WTC11 (cell line): ENCODE measurements at regions not wholly inside any gene's neighbourhood (a gene's known extent, or its start where the extent isn't known, plus 50 kb on each side); places are given as distances from the start of the nearest gene placed in this dataset.

Experiments used
- ATAC-seq: fragments of 200-7000 bp; cut with Tn5 transposase; 2 replicates; pipeline ENCODE4 v1.10.0; 2021; ENCODE audit warnings: mild to moderate bottlenecking, moderate library complexity
- CTCF ChIA-PET: fragments of 300-600 bp; sonication (Branson Sonifier 250); formaldehyde crosslinking; loops from one replicate; lab custom pipeline; 2021; ENCODE audit warnings: antibody characterized with exemption; lab: Charles Lee
- POLR2A ChIA-PET: fragments of 350-600 bp; sonication (Branson Sonifier 250); formaldehyde crosslinking; loops from one replicate; lab custom pipeline; 2021; ENCODE audit warnings: antibody characterized with exemption; lab: Charles Lee
- DNase-seq: peaks from one replicate; pipeline ENCODE4 v3.0.0; 2021; ENCODE audit warnings: low spot score
- H3K27ac Mint-ChIP-seq: 2 replicates; pipeline ENCODE4 v1.8.0; 2021; ENCODE audit warnings: mixed read lengths
- H3K27me3 Mint-ChIP-seq: 2 replicates; pipeline ENCODE4 v1.8.0; 2021; ENCODE audit warnings: low read depth, mild to moderate bottlenecking, moderate library complexity, mixed read lengths
- H3K36me3 Mint-ChIP-seq: 2 replicates; pipeline ENCODE4 v1.8.0; 2021; ENCODE audit warnings: mixed read lengths
- H3K4me1 Mint-ChIP-seq: 2 replicates; pipeline ENCODE4 v1.8.0; 2022; ENCODE audit warnings: mixed read lengths
- H3K4me3 Mint-ChIP-seq: 2 replicates; pipeline ENCODE4 v1.8.0; 2021; ENCODE audit warnings: mild to moderate bottlenecking, moderate library complexity, mixed read lengths
- H3K9me3 Mint-ChIP-seq: 2 replicates; pipeline ENCODE4 v1.8.0; 2021; ENCODE audit warnings: mixed read lengths
- ATF1 ChIP-seq: sonication (generic); formaldehyde crosslinking; IDR thresholded peaks from 2 replicates; pipeline ENCODE4 v1.8.1; 2023; ENCODE audit warnings: mild to moderate bottlenecking, moderate library complexity, missing genetic modification reagents
- ELF4 ChIP-seq: sonication (generic); formaldehyde crosslinking; IDR thresholded peaks from 2 replicates; pipeline ENCODE4 v1.8.1; 2022; ENCODE audit warnings: low read depth, mild to moderate bottlenecking, moderate library complexity, missing genetic modification reagents
- IRF2 ChIP-seq: sonication (generic); formaldehyde crosslinking; IDR thresholded peaks from 2 replicates; pipeline ENCODE4 v1.8.0; 2022; ENCODE audit warnings: low read depth, missing genetic modification reagents, borderline replicate concordance
- SMAD3 ChIP-seq: sonication (generic); formaldehyde crosslinking; IDR thresholded peaks from 2 replicates; pipeline ENCODE4 v1.8.0; 2022; ENCODE audit warnings: missing genetic modification reagents, mild to moderate bottlenecking, borderline replicate concordance
- ZBTB21 ChIP-seq: sonication (generic); formaldehyde crosslinking; IDR thresholded peaks from 2 replicates; pipeline ENCODE4 v1.8.1; 2023; ENCODE audit warnings: mild to moderate bottlenecking, missing genetic modification reagents, borderline replicate concordance
- TF ChIP-seq, protein P1 (sequence below): fragments of 250-450 bp; sonication (Bioruptor Pico); IDR thresholded peaks from 2 replicates; pipeline ENCODE4 v1.9.0; 2021; ENCODE audit warnings: moderate library complexity, mild to moderate bottlenecking, inconsistent platforms, borderline replicate concordance
- TF ChIP-seq, protein P2 (sequence below): sonication (generic); formaldehyde crosslinking; IDR thresholded peaks from 2 replicates; pipeline ENCODE4 v1.8.0; 2023; ENCODE audit warnings: mild to moderate bottlenecking, missing genetic modification reagents
- TF ChIP-seq, protein P3 (sequence below): fragments of 250-450 bp; sonication (Bioruptor Pico); conservative IDR thresholded peaks from 2 replicates; pipeline ENCODE4 v1.9.0; 2021; ENCODE audit warnings: mild to moderate bottlenecking
- TF ChIP-seq, protein P4 (sequence below): sonication (generic); formaldehyde crosslinking; IDR thresholded peaks from 2 replicates; pipeline ENCODE4 v1.8.1; 2022; ENCODE audit warnings: mild to moderate bottlenecking, missing genetic modification reagents, moderate library complexity, borderline replicate concordance
- TF ChIP-seq, protein P5 (sequence below): sonication (generic); formaldehyde crosslinking; IDR thresholded peaks from 2 replicates; pipeline ENCODE4 v1.8.0; 2022; ENCODE audit warnings: missing genetic modification reagents
- TF ChIP-seq, protein P6 (sequence below): sonication (generic); formaldehyde crosslinking; IDR thresholded peaks from 2 replicates; pipeline ENCODE4 v1.8.0; 2022; ENCODE audit warnings: mild to moderate bottlenecking, missing genetic modification reagents
- TF ChIP-seq, protein P7 (sequence below): sonication (generic); formaldehyde crosslinking; IDR thresholded peaks from 2 replicates; pipeline ENCODE4 v1.8.0; 2023; ENCODE audit warnings: missing genetic modification reagents
- TF ChIP-seq, protein P8 (sequence below): sonication (generic); formaldehyde crosslinking; IDR thresholded peaks from 2 replicates; pipeline ENCODE4 v1.8.1; 2023; ENCODE audit warnings: mild to moderate bottlenecking, missing genetic modification reagents

DNA sequence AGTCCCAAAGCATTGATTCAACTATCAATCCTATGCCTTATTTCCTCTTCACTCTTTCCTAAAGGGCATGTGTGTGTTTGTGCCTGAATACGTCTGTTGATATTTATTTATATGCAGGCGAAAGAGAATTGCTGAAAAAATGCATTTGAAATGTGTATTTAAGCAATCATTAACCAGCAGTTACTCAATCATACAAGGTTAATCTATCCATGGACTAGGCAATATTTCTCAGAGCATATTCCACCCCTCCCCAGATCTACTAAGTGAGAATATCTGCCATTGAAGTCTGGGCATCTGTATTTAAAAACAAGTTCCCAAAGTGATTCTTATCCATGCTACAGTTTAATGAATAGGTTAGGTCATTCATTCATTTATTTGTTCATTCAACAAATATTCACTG lies 113.6 kb downstream of the RASGEF1B start:
- ChIA-PET CTCF (no interaction called here), POLR2A (no interaction called here)
- H3K4me1 Mint-ChIP-seq: peaks cover 12% of the 10 kb centered on the region

DNA sequence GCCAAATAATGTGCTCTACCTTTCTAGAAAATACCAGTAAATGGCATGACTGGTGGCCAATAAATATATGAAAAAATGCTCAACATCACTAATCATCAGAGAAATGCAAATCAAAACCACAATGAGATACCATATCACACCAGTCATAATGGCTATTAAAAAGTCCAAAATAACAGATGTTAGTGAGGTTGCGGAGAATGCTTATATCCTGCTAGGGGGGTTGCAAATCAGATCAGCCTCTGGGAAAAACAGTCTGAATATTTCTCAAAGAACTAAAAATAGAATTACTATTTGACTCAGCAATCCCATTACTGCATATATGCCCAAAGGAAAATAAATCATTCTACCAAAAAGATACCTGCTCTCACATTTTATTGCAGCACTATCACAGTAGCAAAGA lies 115.1 kb downstream of the RASGEF1B start:
- H3K9me3 Mint-ChIP-seq: peaks cover 4% of the 10 kb centered on the region; the same call in 1 of the 2 replicates
- no peaks in the 10 kb centered on the region for H3K36me3 Mint-ChIP-seq
- ChIA-PET CTCF (no interaction called here), POLR2A (no interaction called here)
- no peak for DNase-seq
- H3K27me3 Mint-ChIP-seq: no peaks in the 10 kb centered on the region
- H3K4me3 Mint-ChIP-seq: no peak overlapping the region
- peaks cover 6% of the 10 kb centered on the region for H3K4me1 Mint-ChIP-seq
- no peak overlapping the region for H3K27ac Mint-ChIP-seq
- ATAC-seq: no peak
- TF ChIP-seq ZBTB21 (CRISPR knock-in tag): no peak
- TF ChIP-seq, protein P1, sequence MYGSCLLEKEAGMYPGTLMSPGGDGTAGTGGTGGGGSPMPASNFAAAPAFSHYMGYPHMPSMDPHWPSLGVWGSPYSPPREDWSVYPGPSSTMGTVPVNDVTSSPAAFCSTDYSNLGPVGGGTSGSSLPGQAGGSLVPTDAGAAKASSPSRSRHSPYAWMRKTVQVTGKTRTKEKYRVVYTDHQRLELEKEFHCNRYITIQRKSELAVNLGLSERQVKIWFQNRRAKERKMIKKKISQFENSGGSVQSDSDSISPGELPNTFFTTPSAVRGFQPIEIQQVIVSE (CRISPR knock-in tag): no peak
- TF ChIP-seq ATF1 (CRISPR knock-in tag): no peak
- TF ChIP-seq, protein P2, sequence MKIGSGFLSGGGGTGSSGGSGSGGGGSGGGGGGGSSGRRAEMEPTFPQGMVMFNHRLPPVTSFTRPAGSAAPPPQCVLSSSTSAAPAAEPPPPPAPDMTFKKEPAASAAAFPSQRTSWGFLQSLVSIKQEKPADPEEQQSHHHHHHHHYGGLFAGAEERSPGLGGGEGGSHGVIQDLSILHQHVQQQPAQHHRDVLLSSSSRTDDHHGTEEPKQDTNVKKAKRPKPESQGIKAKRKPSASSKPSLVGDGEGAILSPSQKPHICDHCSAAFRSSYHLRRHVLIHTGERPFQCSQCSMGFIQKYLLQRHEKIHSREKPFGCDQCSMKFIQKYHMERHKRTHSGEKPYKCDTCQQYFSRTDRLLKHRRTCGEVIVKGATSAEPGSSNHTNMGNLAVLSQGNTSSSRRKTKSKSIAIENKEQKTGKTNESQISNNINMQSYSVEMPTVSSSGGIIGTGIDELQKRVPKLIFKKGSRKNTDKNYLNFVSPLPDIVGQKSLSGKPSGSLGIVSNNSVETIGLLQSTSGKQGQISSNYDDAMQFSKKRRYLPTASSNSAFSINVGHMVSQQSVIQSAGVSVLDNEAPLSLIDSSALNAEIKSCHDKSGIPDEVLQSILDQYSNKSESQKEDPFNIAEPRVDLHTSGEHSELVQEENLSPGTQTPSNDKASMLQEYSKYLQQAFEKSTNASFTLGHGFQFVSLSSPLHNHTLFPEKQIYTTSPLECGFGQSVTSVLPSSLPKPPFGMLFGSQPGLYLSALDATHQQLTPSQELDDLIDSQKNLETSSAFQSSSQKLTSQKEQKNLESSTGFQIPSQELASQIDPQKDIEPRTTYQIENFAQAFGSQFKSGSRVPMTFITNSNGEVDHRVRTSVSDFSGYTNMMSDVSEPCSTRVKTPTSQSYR: no peak
- TF ChIP-seq SMAD3: no peak
- TF ChIP-seq, protein P3, sequence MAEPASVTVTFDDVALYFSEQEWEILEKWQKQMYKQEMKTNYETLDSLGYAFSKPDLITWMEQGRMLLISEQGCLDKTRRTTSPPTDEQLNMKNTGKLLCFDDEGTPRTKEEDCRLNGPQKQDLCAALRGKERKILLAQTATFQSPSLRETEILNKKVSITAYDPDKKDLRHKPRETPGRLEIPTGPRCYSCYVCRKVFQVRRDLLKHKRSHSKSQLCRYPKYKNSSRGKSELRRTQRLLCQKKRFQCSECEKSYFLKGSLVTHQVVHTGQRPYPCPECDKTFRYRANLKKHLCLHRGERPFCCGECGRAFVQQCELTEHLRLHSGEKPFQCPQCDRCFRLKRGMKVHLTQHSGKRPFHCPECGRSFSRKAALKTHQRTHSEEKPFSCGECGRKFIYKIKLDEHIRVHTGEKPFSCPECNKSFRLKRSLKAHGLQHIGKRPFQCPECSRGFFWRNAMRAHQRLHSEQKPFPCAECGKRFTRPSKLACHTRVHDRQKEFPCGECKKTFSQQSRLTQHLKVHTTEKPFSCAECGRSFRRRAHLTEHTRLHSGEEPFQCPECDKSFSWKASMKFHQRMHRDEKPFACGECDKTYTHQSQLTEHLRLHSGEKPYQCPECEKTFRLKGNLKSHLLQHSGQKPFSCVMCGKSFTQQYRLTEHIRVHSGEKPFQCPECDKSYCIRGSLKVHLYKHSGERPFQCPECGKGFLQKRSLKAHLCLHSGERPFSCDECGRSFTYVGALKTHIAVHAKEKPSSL (CRISPR knock-in tag): no peak

More for the DNA sequence above, 113.6 kb downstream of the RASGEF1B start:
- no peaks in the 10 kb centered on the region for H3K36me3 Mint-ChIP-seq
- no peak for DNase-seq
- H3K27ac Mint-ChIP-seq: no peak overlapping the region
- H3K27me3 Mint-ChIP-seq: no peaks in the 10 kb centered on the region
- H3K9me3 Mint-ChIP-seq: peaks cover 4% of the 10 kb centered on the region; the same call in 1 of the 2 replicates
- no peak overlapping the region for H3K4me3 Mint-ChIP-seq
- no peak for TF ChIP-seq IRF2 (CRISPR knock-in tag)
- TF ChIP-seq, protein P4, sequence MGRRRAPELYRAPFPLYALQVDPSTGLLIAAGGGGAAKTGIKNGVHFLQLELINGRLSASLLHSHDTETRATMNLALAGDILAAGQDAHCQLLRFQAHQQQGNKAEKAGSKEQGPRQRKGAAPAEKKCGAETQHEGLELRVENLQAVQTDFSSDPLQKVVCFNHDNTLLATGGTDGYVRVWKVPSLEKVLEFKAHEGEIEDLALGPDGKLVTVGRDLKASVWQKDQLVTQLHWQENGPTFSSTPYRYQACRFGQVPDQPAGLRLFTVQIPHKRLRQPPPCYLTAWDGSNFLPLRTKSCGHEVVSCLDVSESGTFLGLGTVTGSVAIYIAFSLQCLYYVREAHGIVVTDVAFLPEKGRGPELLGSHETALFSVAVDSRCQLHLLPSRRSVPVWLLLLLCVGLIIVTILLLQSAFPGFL (CRISPR knock-in tag): no peak
- TF ChIP-seq, protein P5, sequence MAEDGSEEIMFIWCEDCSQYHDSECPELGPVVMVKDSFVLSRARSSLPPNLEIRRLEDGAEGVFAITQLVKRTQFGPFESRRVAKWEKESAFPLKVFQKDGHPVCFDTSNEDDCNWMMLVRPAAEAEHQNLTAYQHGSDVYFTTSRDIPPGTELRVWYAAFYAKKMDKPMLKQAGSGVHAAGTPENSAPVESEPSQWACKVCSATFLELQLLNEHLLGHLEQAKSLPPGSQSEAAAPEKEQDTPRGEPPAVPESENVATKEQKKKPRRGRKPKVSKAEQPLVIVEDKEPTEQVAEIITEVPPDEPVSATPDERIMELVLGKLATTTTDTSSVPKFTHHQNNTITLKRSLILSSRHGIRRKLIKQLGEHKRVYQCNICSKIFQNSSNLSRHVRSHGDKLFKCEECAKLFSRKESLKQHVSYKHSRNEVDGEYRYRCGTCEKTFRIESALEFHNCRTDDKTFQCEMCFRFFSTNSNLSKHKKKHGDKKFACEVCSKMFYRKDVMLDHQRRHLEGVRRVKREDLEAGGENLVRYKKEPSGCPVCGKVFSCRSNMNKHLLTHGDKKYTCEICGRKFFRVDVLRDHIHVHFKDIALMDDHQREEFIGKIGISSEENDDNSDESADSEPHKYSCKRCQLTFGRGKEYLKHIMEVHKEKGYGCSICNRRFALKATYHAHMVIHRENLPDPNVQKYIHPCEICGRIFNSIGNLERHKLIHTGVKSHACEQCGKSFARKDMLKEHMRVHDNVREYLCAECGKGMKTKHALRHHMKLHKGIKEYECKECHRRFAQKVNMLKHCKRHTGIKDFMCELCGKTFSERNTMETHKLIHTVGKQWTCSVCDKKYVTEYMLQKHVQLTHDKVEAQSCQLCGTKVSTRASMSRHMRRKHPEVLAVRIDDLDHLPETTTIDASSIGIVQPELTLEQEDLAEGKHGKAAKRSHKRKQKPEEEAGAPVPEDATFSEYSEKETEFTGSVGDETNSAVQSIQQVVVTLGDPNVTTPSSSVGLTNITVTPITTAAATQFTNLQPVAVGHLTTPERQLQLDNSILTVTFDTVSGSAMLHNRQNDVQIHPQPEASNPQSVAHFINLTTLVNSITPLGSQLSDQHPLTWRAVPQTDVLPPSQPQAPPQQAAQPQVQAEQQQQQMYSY: no peak
- TF ChIP-seq SMAD3: no peak
- TF ChIP-seq, protein P6, sequence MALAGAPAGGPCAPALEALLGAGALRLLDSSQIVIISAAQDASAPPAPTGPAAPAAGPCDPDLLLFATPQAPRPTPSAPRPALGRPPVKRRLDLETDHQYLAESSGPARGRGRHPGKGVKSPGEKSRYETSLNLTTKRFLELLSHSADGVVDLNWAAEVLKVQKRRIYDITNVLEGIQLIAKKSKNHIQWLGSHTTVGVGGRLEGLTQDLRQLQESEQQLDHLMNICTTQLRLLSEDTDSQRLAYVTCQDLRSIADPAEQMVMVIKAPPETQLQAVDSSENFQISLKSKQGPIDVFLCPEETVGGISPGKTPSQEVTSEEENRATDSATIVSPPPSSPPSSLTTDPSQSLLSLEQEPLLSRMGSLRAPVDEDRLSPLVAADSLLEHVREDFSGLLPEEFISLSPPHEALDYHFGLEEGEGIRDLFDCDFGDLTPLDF (CRISPR knock-in tag): no peak
- no peak for TF ChIP-seq ELF4 (CRISPR knock-in tag)
- TF ChIP-seq, protein P7, sequence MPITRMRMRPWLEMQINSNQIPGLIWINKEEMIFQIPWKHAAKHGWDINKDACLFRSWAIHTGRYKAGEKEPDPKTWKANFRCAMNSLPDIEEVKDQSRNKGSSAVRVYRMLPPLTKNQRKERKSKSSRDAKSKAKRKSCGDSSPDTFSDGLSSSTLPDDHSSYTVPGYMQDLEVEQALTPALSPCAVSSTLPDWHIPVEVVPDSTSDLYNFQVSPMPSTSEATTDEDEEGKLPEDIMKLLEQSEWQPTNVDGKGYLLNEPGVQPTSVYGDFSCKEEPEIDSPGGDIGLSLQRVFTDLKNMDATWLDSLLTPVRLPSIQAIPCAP (CRISPR knock-in tag): no peak
- TF ChIP-seq, protein P8, sequence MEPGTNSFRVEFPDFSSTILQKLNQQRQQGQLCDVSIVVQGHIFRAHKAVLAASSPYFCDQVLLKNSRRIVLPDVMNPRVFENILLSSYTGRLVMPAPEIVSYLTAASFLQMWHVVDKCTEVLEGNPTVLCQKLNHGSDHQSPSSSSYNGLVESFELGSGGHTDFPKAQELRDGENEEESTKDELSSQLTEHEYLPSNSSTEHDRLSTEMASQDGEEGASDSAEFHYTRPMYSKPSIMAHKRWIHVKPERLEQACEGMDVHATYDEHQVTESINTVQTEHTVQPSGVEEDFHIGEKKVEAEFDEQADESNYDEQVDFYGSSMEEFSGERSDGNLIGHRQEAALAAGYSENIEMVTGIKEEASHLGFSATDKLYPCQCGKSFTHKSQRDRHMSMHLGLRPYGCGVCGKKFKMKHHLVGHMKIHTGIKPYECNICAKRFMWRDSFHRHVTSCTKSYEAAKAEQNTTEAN: no peak
- ATAC-seq: no peak
